Glomerular visceral epithelial cell (primary cell): ENCODE measurements at regions not wholly inside any gene's neighbourhood (a gene's known extent, or its start where the extent isn't known, plus 50 kb on each side); places are given as distances from the start of the nearest gene placed in this dataset.
A peak's percentile ranks its signal among the peaks of the same experiment; 100 is the strongest.

ENCODE experiments used
- DNase-seq: peaks from one replicate; pipeline ENCODE4 v3.0.0-alpha.2; 2016; ENCODE audit errors: extremely low spot score

DNA sequence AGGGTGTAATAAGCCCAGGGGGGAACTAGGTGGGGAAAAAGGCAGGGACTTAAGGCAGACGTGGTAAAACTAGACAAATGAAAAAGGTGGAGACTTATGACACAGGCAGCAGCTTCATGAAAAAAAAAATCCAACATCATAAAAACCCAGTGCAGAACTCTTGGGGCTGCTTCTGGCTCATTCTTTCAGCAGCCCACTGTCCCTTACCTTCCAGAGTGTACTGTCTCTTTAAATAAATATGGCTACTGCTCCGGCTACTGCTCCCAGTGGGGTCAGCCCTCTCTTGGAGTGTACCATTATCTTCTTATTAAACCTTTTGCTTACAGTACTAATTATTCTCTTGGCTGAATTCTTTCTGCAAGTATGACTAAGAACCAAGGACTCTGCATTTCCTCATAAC is 699.5 kb downstream of the DSC3 start:
- no peak for DNase-seq

DNA sequence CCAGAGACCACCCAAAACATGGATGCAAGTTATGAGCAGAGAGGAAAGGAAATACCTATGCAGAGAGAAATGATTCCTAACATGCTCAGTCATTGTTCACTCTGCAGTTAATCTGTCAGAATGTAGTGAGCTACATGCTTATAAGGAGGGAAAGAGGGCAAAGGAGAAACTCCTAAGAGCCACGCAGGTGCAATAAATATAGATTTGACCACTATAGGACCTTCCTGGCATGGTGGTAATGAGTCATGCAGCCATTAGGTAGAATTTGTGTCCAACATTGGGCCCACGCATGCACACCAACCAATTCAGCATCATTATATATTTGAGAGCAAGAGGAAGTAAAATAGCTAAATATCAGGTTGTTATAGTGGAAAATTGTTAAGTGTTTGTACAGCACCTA is 699.9 kb downstream of the DSC3 start:
- DNase-seq = no peak

DNA sequence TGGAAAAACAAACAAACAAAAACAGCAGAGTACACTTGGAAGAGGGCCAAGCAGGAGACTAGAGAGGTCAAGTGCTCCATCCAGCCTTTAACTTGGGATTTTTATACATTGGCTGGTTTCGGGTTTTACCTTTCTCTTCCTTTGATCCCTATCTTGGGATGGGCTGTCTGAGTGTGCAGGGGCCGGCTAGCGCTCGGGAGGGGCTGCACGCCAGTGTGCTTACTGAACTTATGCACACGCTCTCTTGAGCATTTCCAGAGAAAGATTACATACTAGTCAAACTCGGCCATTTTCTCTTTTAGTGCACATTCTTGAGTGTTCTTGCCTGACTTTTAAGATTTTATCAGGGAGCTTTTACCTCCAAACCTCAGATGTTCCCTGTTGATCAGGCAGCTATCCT is 707.8 kb downstream of the DSC3 start:
- no peak for DNase-seq

DNA sequence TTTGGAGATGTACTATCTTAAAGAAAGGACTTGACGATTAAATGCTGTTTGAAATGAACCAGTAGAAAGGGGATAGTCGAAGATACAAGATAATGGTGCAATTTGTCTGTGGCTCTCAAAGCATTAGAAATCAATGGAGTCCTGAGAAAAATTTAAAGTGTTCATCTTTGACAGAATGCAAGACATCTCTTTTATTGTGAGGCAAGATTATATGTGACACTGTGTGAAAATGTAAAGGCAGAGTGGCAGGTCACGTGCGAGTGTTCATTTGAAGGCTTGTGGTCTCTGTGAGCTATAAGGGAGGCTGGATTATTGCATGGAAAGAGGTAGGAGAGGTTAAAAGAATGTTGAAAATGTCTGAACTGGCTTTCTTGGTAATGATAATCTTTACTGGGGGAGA is 709.2 kb downstream of the DSC3 start:
- no peak for DNase-seq

DNA sequence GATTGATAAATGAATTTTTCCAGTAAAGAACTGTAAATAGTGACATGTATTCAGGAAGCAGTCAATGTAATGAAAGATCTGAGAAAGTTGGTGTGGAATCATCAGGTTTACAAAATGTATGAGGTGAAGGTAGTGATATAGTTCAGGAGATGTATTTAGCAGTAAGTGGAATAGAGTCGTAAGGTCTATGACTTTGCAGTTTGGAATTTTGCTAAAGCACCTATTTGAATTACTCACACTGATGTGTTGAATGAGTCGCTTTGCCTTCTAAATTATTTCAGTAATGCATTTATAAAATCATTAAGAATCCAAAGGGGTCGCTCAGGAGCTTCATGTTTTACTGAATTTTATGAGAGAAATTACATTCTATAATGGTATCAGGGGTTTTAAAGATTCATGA is 713.7 kb downstream of the DSC3 start:
- peak; percentile 7 for DNase-seq

DNA sequence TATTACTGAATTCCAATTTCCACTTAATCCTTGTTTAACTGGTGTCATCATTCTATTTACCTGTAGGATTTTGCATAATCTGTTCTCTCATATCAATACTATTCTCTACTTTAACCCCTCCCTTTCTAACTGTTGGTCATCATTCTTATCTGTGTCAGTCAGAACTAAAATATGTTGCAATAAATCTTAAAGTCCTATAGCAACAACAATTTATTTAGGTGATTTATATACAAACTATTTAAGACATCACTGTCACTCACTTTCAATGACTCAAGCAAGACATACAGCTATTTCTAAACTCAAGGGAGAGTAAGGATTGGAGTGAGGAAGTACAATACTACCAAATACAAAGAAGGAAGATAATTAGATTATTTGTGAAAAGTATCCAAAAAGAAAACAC is 740.4 kb downstream of the DSC3 start:
- DNase-seq = no peak

DNA sequence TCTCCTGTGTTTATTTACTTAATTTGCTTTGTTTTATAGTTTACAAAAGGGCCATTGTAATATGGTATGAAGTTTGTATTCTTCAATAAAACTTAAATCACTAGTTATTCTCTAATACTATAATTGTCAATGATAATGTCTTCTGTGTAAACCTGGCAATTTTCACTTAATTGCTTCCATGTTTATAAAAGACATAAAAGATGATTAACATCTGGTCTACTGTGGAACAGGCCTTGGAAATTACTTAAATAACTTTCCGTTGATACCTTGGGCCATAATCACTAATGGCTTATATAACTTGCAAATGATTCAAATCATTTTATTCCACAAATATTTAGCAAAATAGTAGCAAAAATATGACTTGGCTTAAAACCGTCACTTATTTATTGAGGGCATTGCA is 743.8 kb downstream of the DSC3 start:
- DNase-seq = no peak

DNA sequence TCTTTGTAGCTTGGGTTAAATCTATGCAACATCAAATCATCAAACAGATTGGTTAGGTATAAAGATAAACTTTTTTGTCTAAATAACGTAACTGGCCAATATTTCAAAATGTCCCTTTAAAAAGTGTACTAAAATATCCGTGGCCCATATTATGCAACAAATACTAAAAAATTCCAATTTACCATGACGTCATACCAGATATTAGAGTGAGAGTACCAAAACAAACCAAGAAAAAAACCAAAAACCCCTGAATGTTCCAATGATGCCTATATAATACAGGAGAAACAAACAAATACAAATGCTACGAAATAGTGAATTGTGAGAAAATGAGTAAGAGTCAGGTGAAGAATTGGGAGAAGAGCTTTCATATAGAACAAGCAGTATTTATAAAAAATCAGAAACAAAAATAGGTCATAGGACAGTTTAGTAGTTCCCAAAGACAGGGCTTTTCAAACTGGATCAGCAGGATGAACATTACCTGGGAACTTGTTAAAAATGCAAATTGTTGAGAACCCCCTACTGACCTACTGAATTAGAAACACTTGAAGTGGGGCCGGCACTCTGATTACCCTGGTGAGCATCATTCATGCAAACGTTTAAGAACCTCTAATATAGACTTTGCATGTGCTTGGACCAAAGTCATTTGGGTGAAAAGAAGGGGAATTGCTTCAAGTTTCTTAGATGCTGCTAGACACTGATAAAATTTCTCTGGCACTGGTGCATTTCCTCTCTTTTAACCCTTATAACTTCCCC is 753.7 kb downstream of the DSC3 start:
- no peak for DNase-seq

DNA sequence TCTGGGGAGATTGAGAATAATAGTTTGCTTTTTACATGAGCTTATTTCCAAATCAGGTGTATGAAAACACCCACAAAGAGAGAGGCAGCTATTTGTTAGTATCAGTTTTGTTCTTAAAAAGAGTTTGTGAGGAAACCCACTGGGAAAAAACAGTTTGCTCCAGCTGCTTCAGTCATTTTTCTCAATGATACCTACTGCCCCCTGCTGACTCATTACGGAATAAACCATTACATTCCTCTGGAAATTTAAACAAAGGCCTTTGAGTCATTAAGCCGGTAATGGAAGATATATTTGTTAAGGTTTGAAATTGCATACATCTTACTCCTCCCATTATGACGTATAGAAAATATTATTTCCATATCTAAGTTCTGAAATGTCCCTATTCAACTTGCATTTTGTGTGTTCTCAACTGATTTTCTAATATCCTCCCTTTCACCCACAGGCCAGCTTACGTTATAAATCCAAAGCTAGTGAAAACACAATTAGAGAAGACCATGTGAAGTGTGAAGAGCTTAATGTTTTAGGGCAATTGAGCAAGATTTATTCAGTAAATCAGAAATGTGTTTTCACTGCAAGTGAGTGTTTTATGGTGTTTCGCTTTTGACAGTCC is 761.6 kb downstream of the DSC3 start:
- peak; percentile 59 for DNase-seq

DNA sequence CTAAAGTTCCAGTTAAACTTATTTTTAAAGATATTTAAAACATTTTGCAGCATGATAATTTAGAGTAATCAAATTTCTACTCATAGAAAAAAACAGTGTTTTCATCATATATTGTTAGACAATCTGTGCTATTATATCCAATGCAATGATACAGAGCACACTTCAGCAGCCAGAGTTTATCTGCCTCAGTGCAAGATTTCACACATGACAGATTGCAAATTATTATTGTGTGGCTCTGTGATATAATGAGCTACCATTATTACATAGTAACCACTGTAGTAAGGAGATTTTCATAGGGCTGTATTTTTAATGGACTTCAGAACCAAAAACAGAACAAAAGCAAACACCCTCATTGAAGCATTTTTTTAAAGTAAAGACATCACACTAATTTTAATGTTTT is 762.4 kb downstream of the DSC3 start:
- DNase-seq = no peak

DNA sequence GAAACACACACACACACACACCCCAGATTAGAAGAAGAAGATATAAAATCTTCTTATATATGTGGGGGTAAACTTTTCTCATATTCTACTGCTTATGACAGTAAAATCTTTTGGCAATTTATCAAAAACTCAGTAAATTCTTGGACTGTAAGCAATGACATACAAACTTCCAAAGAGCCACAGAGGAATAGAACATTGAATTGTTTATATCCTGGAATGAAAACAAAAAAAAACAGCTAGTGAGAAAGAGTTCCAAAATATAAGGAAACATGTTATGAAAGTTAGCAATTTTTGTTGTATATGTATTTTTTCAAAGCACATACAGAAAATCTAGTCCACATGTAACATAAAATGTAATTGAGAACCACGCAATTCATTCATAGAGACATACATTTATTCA is 764.9 kb downstream of the DSC3 start:
- DNase-seq = no peak

DNA sequence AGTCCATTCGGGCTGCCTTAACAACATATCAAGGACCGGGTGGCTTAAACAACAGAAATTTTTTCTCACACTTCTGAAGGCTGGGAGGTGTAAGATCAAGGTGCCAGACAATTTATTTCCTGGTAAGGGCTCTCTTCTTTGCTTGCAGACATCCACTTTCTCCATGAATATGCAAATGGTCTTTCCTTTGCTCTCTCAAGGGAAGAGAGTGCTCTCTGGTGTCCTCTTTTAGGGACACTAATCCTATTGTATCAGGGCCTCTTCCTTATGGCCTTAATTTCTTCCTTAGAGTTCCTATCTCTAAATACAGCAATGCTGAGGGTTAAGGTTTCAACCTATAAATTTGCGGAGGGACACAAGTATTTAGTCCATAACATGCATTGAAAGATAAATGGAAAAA is 770.8 kb downstream of the DSC3 start:
- DNase-seq = no peak

DNA sequence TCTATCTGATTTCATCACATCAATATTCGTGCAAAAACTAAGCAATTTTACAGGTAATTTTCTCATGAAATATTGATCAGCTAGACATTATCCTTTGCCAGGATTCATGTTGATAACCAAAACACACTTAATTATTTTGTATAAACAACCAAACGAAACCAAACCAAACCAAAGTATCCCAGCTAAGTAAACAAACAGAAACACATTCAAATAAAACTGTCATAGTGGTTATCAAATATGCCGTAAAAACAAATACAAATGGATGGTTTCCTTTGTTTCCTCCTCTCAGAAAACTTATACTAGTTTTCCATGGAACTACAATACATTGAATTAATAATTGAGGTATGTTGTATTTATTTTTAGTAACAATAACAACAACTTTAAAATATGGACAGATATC is 777.4 kb downstream of the DSC3 start:
- DNase-seq = no peak

DNA sequence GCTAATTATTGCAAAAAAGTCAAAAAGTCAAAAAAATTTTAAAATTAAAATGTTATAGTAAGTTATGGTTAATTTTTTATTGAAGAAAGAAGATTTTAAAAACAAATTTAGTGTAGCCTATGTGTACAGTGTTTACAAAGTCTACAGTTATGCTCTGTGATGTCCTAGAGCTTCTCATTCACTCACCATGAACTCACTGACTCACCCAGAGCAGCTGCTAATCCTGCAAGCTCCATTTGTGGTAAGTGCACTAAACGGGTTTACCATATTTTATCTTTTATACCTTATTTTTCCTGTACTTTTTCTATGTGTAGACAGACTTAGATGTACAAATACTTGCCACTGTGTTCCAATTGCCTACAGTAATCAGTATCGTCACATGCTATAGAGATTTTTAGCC is 788.2 kb downstream of the DSC3 start:
- DNase-seq = no peak

DNA sequence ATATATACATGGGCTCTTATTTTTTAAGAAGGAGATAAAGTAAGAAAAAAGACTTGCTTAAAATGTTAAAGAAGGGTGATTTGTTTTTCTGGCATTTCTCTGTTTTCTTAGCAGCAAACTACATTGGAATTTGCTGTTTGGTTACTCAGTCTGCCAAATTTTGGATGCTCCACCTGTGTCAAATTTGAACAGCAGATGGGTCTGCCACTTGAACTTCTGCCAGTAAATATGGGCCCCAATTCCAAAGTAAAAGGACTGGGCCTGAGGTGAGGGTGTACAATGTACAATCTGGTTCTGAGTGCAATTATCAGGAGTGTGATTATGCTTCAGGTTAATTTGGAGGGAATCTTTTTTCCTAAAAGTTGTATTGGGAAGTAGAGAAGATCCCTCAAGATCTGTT is 794.5 kb downstream of the DSC3 start:
- DNase-seq = no peak

DNA sequence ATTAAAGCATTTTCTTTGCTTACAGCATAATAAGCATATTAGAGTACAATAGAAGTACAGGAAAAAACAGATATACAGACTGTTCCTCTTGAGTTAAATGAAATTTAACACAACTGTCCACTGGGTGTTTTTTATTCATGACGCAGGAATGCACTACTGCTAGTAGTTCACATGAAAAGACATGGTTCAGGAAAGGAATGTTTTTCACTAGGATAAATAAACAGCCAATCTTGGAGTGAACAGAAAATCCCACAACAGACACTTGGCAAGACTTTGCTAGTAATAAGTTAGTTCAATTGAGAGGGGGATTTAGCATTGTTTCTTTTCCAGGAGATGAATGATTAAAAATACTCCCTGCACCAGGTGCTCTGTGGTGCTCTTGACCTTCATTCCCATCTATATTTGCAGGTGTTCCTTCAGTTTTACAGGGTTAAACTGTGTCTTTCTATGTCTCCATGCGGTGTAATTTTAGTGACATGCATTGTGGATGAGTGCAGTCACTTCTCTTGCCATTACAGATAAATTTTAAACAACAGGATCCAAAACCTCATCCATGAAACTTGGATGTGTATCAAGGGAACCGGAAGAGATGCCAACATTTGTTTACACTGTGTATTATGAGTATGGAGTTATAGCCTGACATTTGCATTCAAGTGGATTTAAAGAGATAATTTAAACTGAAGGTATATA is 796.6 kb downstream of the DSC3 start:
- DNase-seq = no peak

DNA sequence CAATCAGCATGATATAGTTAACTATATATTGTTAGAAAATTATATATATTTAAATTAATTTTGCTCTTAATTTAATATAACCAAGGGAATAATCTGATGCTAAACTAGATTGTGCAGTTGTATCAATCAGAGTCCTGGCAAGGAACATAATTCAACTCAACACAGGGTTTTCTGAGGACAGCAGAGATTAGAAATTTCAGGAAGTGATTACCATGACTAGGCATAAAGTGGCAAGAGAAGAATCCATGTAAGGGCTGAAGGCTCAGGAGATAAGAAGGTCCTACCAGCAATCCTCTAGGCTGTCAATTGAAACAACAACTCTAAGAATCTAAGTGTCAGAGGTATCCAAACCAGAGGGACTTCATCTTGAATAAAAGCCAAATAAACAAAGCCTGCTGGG is 807.8 kb downstream of the DSC3 start:
- no peak for DNase-seq

DNA sequence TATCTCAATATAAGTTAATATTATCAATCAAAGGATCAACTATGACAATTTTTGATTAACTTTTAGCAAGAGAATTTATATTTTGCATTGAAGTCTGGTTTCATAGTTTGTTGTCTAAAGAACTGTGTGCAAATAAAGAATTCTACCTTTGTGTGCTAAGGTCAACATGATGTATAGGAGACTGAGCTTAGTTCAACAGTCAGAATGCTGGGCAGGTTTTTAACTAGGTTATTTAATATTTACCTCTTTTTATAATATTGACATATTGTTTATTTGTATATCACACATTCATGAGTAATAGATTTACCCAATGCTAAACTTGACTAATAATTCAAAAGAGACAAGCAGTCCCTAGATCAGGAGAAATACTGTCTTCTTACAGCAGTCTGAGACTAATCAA is 831.4 kb downstream of the DSC3 start:
- no peak for DNase-seq

DNA sequence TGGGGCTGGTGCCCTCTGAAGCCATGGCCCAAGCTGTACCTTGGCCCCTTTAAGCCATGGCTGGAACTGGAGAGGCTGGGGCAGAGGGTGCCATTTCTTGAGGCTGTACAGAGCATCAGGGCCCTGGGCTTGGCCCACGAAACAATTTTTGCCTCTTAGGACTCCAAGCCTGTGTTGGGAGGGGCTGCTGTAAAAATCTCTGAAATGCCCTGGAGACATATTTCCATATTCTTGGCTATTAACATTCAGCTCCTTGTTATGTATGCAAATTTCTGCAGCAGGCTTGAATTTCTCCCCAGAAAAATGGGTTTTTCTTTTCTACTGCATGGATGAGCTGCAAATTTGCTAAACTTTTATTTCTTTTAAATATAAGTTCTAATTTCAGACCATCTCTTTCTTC is 834.0 kb downstream of the DSC3 start:
- DNase-seq = no peak

DNA sequence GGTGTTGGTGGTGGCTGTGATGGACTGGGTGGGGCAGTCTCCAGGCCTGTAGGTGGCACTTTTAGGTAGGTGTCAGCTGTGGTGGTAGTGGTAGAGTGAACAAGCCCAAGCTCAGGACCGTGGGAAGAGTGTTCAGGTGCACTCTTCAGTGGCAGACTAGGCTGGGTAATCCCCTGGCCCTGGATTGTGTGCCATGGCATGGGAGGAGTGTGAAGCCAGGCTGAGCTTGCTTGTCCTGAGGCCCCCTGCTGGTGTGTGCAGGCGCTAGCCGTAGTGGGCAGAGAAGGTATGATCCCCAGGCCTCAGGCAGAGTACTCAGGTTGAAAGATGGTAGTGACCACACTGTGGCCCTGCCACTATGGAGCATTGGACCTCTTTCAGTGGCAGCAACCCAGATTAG is 850.3 kb downstream of the DSC3 start:
- no peak for DNase-seq

DNA sequence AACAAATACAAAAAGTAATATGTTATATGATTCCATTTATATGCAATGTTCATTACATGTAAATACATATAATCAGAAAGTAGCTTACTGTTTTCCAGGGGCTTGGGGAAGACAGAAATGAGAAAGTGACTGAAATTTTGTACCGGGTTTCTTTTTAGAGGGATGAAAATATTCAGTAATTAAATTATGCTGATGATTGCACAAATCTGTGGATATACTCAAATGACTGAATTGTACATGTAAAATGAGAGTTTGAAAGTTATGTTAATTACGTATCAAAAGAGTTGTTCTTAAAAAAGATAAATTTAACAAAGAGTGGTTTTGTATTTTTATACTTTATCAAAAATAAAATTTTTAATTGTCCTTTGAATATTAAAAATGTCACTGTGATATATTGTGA is 856.3 kb downstream of the DSC3 start:
- DNase-seq = no peak

DNA sequence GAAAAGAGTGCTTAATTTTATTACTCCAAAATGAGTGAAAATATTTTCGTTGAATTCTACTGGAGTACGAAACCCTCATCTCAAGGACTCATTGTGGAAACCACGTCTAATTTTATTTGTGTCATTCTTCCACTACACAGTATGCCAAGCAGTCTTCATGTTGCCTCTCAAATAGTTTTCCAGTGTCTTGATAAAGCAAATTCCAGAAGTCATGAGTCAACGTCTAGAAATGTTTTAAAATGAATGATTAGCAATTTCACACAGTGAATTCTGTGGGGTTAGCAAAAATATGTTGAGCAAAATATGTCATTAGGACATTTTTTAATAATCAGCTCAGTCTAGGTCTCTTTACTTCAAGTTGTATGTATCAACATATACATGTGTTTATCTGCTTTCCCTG is 865.5 kb downstream of the DSC3 start:
- DNase-seq = peak; percentile 69

DNA sequence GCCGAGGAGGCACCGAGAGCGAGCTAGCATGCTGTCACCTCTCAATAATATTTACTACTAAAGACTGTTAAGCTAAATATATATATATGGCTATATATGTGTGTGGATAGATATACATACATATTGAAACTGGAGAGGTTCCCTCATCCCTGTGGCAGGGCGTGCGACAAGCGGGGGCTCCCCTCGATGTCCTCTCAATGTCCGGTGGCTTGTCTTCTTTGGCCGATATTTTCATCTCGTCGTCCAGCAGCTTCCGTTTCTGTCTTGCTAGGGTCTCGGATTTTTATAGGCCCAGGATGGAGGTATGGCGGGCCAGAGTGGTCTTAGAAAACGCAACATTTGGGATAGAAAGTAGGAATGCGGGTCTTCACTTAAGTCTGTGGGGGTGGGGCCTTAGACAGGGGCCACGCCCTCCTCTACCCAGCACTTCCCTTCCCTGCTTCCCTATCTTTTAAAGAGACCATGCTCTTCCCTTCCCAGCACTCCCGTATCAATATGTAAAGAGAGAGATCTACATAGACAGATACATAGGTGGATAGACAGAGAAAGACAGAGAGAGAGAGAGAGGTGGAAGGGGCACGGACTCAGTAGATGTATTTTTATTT is 866.8 kb downstream of the DSC3 start:
- DNase-seq = no peak
